Breast epithelium (tissue), 3 donors: ENCODE measurements at regions not wholly inside any gene's neighbourhood (a gene's known extent, or its start where the extent isn't known, plus 50 kb on each side); places are given as distances from the start of the nearest gene placed in this dataset.

Experiments used
- CTCF ChIP-seq, 3 donors: fragments of 450-650 bp; IDR thresholded peaks; one replicate each; pipeline ENCODE4 v1.5.1; 2016 to 2017; ENCODE audit warnings: antibody characterized with exemption in 3 of 3, mild to moderate bottlenecking in 3 of 3, moderate library complexity in 3 of 3
- POLR2A ChIP-seq: fragments of 450-650 bp; IDR thresholded peaks from one replicate; pipeline ENCODE4 v1.6.1; 2016; ENCODE audit warnings: antibody characterized with exemption, mild to moderate bottlenecking, moderate library complexity

GRCh38 chr12:88750867-88751543 lies 170.7 kb upstream of the KITLG start:
- TF ChIP-seq CTCF (IDR thresholded peaks at IDR 0.05) (no peak), POLR2A (no peak)
